DOHH2 (cell line): ENCODE measurements at regions not wholly inside any gene's neighbourhood (a gene's known extent, or its start where the extent isn't known, plus 50 kb on each side); places are given as distances from the start of the nearest gene placed in this dataset.

Experiments used
- CTCF ChIP-seq: fragments of 200-600 bp; sonication (generic); IDR thresholded peaks from one replicate; pipeline ENCODE4 v1.5.1; 2014; ENCODE audit warnings: antibody characterized with exemption, mild to moderate bottlenecking, low read depth, low read length; ENCODE audit not compliant: poor library complexity, severe bottlenecking
- EZH2phosphoT487 ChIP-seq: fragments of 200-600 bp; sonication (generic); IDR thresholded peaks from 2 replicates; pipeline ENCODE4 v1.6.1; 2017; ENCODE audit warnings: borderline replicate concordance, mild to moderate bottlenecking, antibody characterized with exemption, low read length, moderate library complexity, mixed read lengths

- TF ChIP-seq CTCF = no peak
- TF ChIP-seq EZH2phosphoT487 = no peak
These were observed 127.5 kb downstream of the TES start for GRCh38 chr7:116337800-116338199.
